ENCODE measurements at regions not wholly inside any gene's neighbourhood (a gene's known extent, or its start where the extent isn't known, plus 50 kb on each side); places are given as distances from the start of the nearest gene placed in this dataset.

GRCh38 chr4:58413849-58414248 is 1303.7 kb upstream of the IGFBP7 start:
- no peak overlapping the region for H3K9ac ChIP-seq
- H3K4me1 ChIP-seq (ENCODE audit: control insufficient read depth in 1 of 2, insufficient read depth in 2 of 2, low read depth in 1 of 2, low read length in 1 of 2): no peaks in the 10 kb centered on the region; a peak in 1 of 4 replicates
- H3F3A ChIP-seq (replicated peaks; ENCODE audit: insufficient read depth): no peaks in the 10 kb centered on the region
- no peaks in the 10 kb centered on the region for H3K27me3 ChIP-seq (ENCODE audit: insufficient read depth)
- 0 out of 2 replicates have a peak, but pooled peaks cover 4% of the 10 kb centered on the region for H3K9me3 ChIP-seq
- POLR2A ChIA-PET: no interaction called here
- H4K20me1 ChIP-seq (ENCODE audit: insufficient read depth): no peaks in the 10 kb centered on the region
- no peaks in the 10 kb centered on the region for H3K36me3 ChIP-seq (replicated peaks in 1 of 2; ENCODE audit: control insufficient read depth in 1 of 2, insufficient read depth in 2 of 2, low read length in 1 of 2)
- no peak overlapping the region for H3K4me3 ChIP-seq (ENCODE audit: low read depth in 2 of 2, low read length in 1 of 2)
- no peak overlapping the region for H3K27ac ChIP-seq (ENCODE audit: low read depth in 2 of 2, low read length in 1 of 2)
- no peak overlapping the region for H2AFZ ChIP-seq (ENCODE audit: low read depth)
- no peaks in the 10 kb centered on the region for H3K9me2 ChIP-seq
- WGBS (ENCODE audit: low lambda C conversion rate): 3% methylated on average over 1 of the region's 1 CpG
- no peaks in the 10 kb centered on the region for H3K79me2 ChIP-seq (ENCODE audit: insufficient read depth)
- CTCF ChIA-PET: interaction anchor here (0.6 kb wide), 1 partner anchor 189 kb away, joined by 3 read pairs; no protein-coding TSS in a partner anchor
- peak in 1 of 2 experiments; percentile 77; a peak in 2 of 4 replicates for TF ChIP-seq EP300 (IDR thresholded peaks at IDR 0.05; ENCODE audit: borderline replicate concordance in 1 of 2, low read depth in 1 of 2, low read length in 1 of 2)
- TF ChIP-seq JUND (IDR thresholded peaks at IDR 0.05): no peak
- peak; percentile 48 for TF ChIP-seq CHD2 (IDR thresholded peaks at IDR 0.05; ENCODE audit: low read length, partially characterized antibody)
- peak; percentile 79 for TF ChIP-seq RCOR1 (IDR thresholded peaks at IDR 0.05; ENCODE audit: low read length)
- peak; percentile 73 for TF ChIP-seq GATA2 (CRISPR knock-in tag; IDR thresholded peaks at IDR 0.05)
- TF ChIP-seq PBX3 (IDR thresholded peaks at IDR 0.05): no peak
- H3K4me2 ChIP-seq: no peak overlapping the region
- DNase-seq: no peak

GRCh38 chr4:58411904-58412303 is 1301.7 kb upstream of the IGFBP7 start:
- H3K27ac ChIP-seq (ENCODE audit: low read depth in 2 of 2, low read length in 1 of 2): no peak overlapping the region
- H3K4me2 ChIP-seq: no peak overlapping the region
- H4K20me1 ChIP-seq (ENCODE audit: insufficient read depth): no peaks in the 10 kb centered on the region
- no peak overlapping the region for H3K9ac ChIP-seq
- no peaks in the 10 kb centered on the region for H3K9me2 ChIP-seq
- TF ChIP-seq MEF2A (IDR thresholded peaks at IDR 0.05; ENCODE audit: borderline replicate concordance, low read depth) (no peak), TAF1 (IDR thresholded peaks at IDR 0.05; ENCODE audit: borderline replicate concordance, low read depth, low read length) (no peak), GABPA (IDR thresholded peaks at IDR 0.05; ENCODE audit: low read depth) (no peak), POLR2AphosphoS5 (IDR thresholded peaks at IDR 0.05; ENCODE audit: low read depth, low read length) (no peak), EZH2phosphoT487 (IDR thresholded peaks at IDR 0.05; ENCODE audit: borderline replicate concordance, low read depth) (no peak), MXI1 (IDR thresholded peaks at IDR 0.05; ENCODE audit: low read depth, low read length) (no peak), TEAD4 (IDR thresholded peaks at IDR 0.05; ENCODE audit: borderline replicate concordance, insufficient read depth) (no peak), CHD2 (IDR thresholded peaks at IDR 0.05; ENCODE audit: low read length, partially characterized antibody) (no peak), USF2 (IDR thresholded peaks at IDR 0.05; ENCODE audit: borderline replicate concordance, low read depth, low read length) (no peak), IRF3 (IDR thresholded peaks at IDR 0.05; ENCODE audit: low read depth, low read length) (no peak), RCOR1 (IDR thresholded peaks at IDR 0.05; ENCODE audit: low read length) (no peak)
- POLR2A ChIA-PET: no interaction called here
- WGBS (ENCODE audit: low lambda C conversion rate): 41% methylated on average over 2 of the region's 2 CpGs
- H2AFZ ChIP-seq (ENCODE audit: low read depth): no peak overlapping the region
- H3K9me3 ChIP-seq: 0 out of 2 replicates have a peak, but pooled peaks cover 4% of the 10 kb centered on the region
- no peak for DNase-seq
- no peaks in the 10 kb centered on the region for H3K36me3 ChIP-seq (replicated peaks in 1 of 2; ENCODE audit: control insufficient read depth in 1 of 2, insufficient read depth in 2 of 2, low read length in 1 of 2)
- H3K27me3 ChIP-seq (ENCODE audit: insufficient read depth): no peaks in the 10 kb centered on the region
- no peak overlapping the region for H3K4me3 ChIP-seq (ENCODE audit: low read depth in 2 of 2, low read length in 1 of 2)
- no peaks in the 10 kb centered on the region for H3K79me2 ChIP-seq (ENCODE audit: insufficient read depth)
- CTCF ChIA-PET: no interaction called here
- no peaks in the 10 kb centered on the region; a peak in 1 of 4 replicates for H3K4me1 ChIP-seq (ENCODE audit: control insufficient read depth in 1 of 2, insufficient read depth in 2 of 2, low read depth in 1 of 2, low read length in 1 of 2)
- no peaks in the 10 kb centered on the region for H3F3A ChIP-seq (replicated peaks; ENCODE audit: insufficient read depth)

Data from SK-N-SH (cell line).